HepG2 (cell line): ENCODE measurements at regions not wholly inside any gene's neighbourhood (a gene's known extent, or its start where the extent isn't known, plus 50 kb on each side); places are given as distances from the start of the nearest gene placed in this dataset.

Experiments
- ATAC-seq: fragments of 200-7000 bp; cut with Tn5 transposase; 3 replicates; pipeline ENCODE4 v1.9.1; 2020; ENCODE audit warnings: mild to moderate bottlenecking, moderate library complexity
- BruUV-seq: library from RNA; stranded (reverse); fragments of 400-500 nt; replicated peaks from 2 replicates; lab custom pipeline; 2021; lab: Mats Ljungman, UMichigan
- CTCF ChIA-PET: fragments of 300-600 bp; formaldehyde crosslinking; extraction: SDS; loops from one replicate; lab custom pipeline; 2021; ENCODE audit warnings: low total read pairs, inconsistent platforms, low intra/inter-chr PET ratio; lab: Yijun Ruan, JAX
- POLR2A ChIA-PET: fragments of 350-600 bp; sonication (Branson Sonifier 250); formaldehyde crosslinking; loops from one replicate; lab custom pipeline; 2020; ENCODE audit warnings: antibody characterized with exemption, inconsistent platforms; lab: Yijun Ruan, JAX
- DNase-seq: peaks from one replicate; pipeline ENCODE4 v3.0.0-alpha.2; 2015; ENCODE audit warnings: low spot score
- FAIRE-seq: peaks from 3 replicates; lab custom pipeline; 2011; peaks lifted over from hg19 to GRCh38; lab: Jason Lieb, UNC
- H2AFZ ChIP-seq: one replicate; pipeline ENCODE4 v1.6.1; 2011; ENCODE audit warnings: low read length, inconsistent platforms
- H3K27ac ChIP-seq: fragments of 300-600 bp; 3 replicates; pipeline ENCODE4 v1.8.0; 2011; ENCODE audit warnings: mixed run types, mild to moderate bottlenecking, mixed read lengths, low read length, inconsistent platforms; ENCODE audit not compliant: insufficient read depth; ENCODE audit errors: extremely low read length
- H3K27me3 ChIP-seq, 2 experiments: fragments of 200-600 bp in 1 of 2; 2 replicates in 1 of 2; 3 replicates in 1 of 2; pipeline versions ENCODE4 v1.6.0 to v1.8.0; 2011; ENCODE audit warnings: low read length in 2 of 2, mild to moderate bottlenecking in 2 of 2, moderate library complexity in 2 of 2, inconsistent platforms in 1 of 2; ENCODE audit not compliant: insufficient read depth in 2 of 2, control insufficient read depth in 1 of 2
- H3K36me3 ChIP-seq, 2 experiments: fragments of 200-600 bp in 1 of 2; replicated peaks in 1 of 2; 2 replicates in 1 of 2; 3 replicates in 1 of 2; pipeline versions ENCODE4 v1.5.1 to v1.8.0; 2011; ENCODE audit warnings: low read length in 2 of 2, inconsistent platforms in 1 of 2; ENCODE audit not compliant: insufficient read depth in 2 of 2, control insufficient read depth in 1 of 2
- H3K4me1 ChIP-seq: 2 replicates; pipeline ENCODE4 v1.5.1; 2012; ENCODE audit warnings: low read length, inconsistent platforms; ENCODE audit not compliant: insufficient read depth
- H3K4me2 ChIP-seq: 2 replicates; pipeline ENCODE4 v1.6.0; 2011; ENCODE audit warnings: low read depth, low read length, inconsistent platforms
- H3K4me3 ChIP-seq, 3 experiments: fragments of 200-600 bp in 1 of 3; sonication (generic), shearing (Covaris generic) in 1 of 3; replicated peaks in 1 of 3; 2 replicates each; pipeline ENCODE4 v1.5.1; 2011 to 2016; ENCODE audit warnings: low read length in 3 of 3, inconsistent platforms in 2 of 3, low read depth in 2 of 3, mild to moderate bottlenecking in 2 of 3, control low read depth in 1 of 3, mixed read lengths in 1 of 3; ENCODE audit not compliant: insufficient read depth in 1 of 3
- H3K79me2 ChIP-seq: one replicate; pipeline ENCODE4 v1.6.1; 2011; ENCODE audit warnings: low read length, inconsistent platforms; ENCODE audit not compliant: insufficient read depth
- H3K9ac ChIP-seq: 2 replicates; pipeline ENCODE4 v1.6.0; 2011; ENCODE audit warnings: mild to moderate bottlenecking, low read depth, low read length, inconsistent platforms; ENCODE audit not compliant: insufficient read depth
- H3K9me3 ChIP-seq: 2 replicates; pipeline ENCODE4 v1.5.1; 2012; ENCODE audit warnings: mild to moderate bottlenecking, low read length
- H4K20me1 ChIP-seq: 2 replicates; pipeline ENCODE4 v1.6.0; 2011; ENCODE audit warnings: inconsistent platforms, mild to moderate bottlenecking, low read length, moderate library complexity; ENCODE audit not compliant: insufficient read depth
- GRHL1 ChIP-seq: sonication (generic); formaldehyde crosslinking; conservative IDR thresholded peaks from 2 replicates; pipeline ENCODE4 v1.8.0; 2022; ENCODE audit warnings: missing genetic modification reagents
- HNRNPK ChIP-seq: fragments of 200-400 bp; formaldehyde crosslinking; IDR thresholded peaks from 2 replicates; pipeline ENCODE4 v1.6.1; 2018; ENCODE audit warnings: low read length, low read depth, moderate library complexity, mild to moderate bottlenecking; ENCODE audit not compliant: poor library complexity, severe bottlenecking
- NCOA5 ChIP-seq: sonication (generic); formaldehyde crosslinking; IDR thresholded peaks from 2 replicates; pipeline ENCODE4 v1.4.0; 2020; ENCODE audit warnings: missing genetic modification reagents
- RBM22 ChIP-seq: fragments of 200-400 bp; formaldehyde crosslinking; optimal IDR thresholded peaks from 2 replicates; pipeline ENCODE3; 2017; ENCODE audit warnings: mild to moderate bottlenecking, low read length, moderate library complexity
- RORA ChIP-seq: sonication (generic); formaldehyde crosslinking; IDR thresholded peaks from 2 replicates; pipeline ENCODE4 v1.5.0; 2020; ENCODE audit warnings: mild to moderate bottlenecking, missing genetic modification reagents, moderate library complexity
- TIGD3 ChIP-seq: sonication (generic); formaldehyde crosslinking; IDR thresholded peaks from 2 replicates; pipeline ENCODE4 v1.5.1; 2020; ENCODE audit warnings: mild to moderate bottlenecking, missing genetic modification reagents, borderline replicate concordance
- ZNF644 ChIP-seq: IDR thresholded peaks from 2 replicates; pipeline ENCODE4 v1.6.1; 2016; ENCODE audit warnings: low read depth
- ZNF720 ChIP-seq: sonication (generic); formaldehyde crosslinking; IDR thresholded peaks from 2 replicates; pipeline ENCODE4 v1.4.0; 2020; ENCODE audit warnings: missing genetic modification reagents
- WGBS: methylation state at CpG from one replicate; pipeline ENCODE4 v1.1.6; 2017; ENCODE audit warnings: low lambda C conversion rate; 5-methylcytosine and 5-hydroxymethylcytosine counted together
- in situ Hi-C: cut with HindIII; loops from 2 replicates; pipeline ENCODE4 v1.10.0; 2017; ENCODE audit warnings: low pct_unique_long_range_greater_than_20kb; ENCODE audit not compliant: extremely low pct_ligation_motif_present
- intact Hi-C: fragments of 100-400 bp; cut with micrococcal nuclease; formaldehyde crosslinking; loops from one replicate; pipeline ENCODE4 v1.10.0; 2022; ENCODE audit not compliant: unreplicated experiment
- TF ChIP-seq, protein P1 (sequence below): sonication (generic); formaldehyde crosslinking; IDR thresholded peaks from 2 replicates; pipeline ENCODE4 v1.4.0; 2020; ENCODE audit warnings: mild to moderate bottlenecking, missing genetic modification reagents
- TF ChIP-seq, protein P2 (sequence below): sonication (generic); formaldehyde crosslinking; IDR thresholded peaks from 2 replicates; pipeline ENCODE4 v1.4.0; 2020; ENCODE audit warnings: missing genetic modification reagents

DNA sequence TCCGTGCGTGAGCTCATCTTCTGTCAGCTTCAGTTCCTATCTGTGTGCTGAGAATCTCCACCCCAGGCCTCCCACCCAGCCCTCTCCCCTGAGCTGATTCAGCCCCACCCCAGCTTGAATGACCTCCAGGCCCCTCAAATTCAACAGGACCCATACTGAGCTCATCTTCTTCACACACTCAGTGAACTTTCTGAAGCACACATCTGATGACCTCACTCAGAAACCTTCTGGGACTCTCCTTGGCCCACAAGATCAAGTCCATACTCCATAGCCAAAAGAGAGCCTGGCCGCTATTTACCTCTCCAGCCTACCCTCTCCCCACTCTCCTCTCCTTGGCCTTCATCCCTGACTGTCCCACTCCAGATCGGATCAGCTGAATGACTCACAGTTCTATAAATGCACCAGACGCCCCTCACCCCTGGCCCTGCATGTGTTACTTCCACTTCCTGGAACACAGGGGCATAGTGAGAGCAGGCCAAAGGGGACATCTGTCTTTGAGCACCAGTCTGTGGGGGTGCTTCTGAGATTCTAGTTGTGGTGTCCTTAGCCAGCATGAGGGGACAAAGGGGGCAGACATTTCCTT, 62.5 kb downstream of the PJA1 start:
- no peaks in the 10 kb centered on the region for H3K79me2 ChIP-seq
- H3K27ac ChIP-seq = no peak overlapping the region
- no peak overlapping the region for H3K4me3 ChIP-seq
- CTCF ChIA-PET = no interaction called here
- H3K9me3 ChIP-seq = no peaks in the 10 kb centered on the region
- in situ Hi-C loops = no loop called here
- intact Hi-C loops = no loop called here
- H3K9ac ChIP-seq = no peak overlapping the region
- no peaks in the 10 kb centered on the region for H3K4me1 ChIP-seq
- DNase-seq = no peak
- H3K4me2 ChIP-seq = no peak overlapping the region
- FAIRE-seq = no peak
- H3K27me3 ChIP-seq = no peaks in the 10 kb centered on the region
- no peak for ATAC-seq
- BruUV-seq = no TSS peak
- POLR2A ChIA-PET = no interaction called here
- no peaks in the 10 kb centered on the region for H3K36me3 ChIP-seq
- WGBS = 37% methylated on average over 5 of the region's 5 CpGs
- no peaks in the 10 kb centered on the region for H4K20me1 ChIP-seq
- H2AFZ ChIP-seq = no peak overlapping the region
- TF ChIP-seq TIGD3 (CRISPR knock-in tag) (no peak), NCOA5 (CRISPR knock-in tag) (no peak), RBM22 (no peak), HNRNPK (no peak), GRHL1 (CRISPR knock-in tag) (no peak), ZNF720 (CRISPR knock-in tag) (no peak), RORA (no peak), ZNF644 (CRISPR knock-in tag) (no peak)
- TF ChIP-seq, protein P1, sequence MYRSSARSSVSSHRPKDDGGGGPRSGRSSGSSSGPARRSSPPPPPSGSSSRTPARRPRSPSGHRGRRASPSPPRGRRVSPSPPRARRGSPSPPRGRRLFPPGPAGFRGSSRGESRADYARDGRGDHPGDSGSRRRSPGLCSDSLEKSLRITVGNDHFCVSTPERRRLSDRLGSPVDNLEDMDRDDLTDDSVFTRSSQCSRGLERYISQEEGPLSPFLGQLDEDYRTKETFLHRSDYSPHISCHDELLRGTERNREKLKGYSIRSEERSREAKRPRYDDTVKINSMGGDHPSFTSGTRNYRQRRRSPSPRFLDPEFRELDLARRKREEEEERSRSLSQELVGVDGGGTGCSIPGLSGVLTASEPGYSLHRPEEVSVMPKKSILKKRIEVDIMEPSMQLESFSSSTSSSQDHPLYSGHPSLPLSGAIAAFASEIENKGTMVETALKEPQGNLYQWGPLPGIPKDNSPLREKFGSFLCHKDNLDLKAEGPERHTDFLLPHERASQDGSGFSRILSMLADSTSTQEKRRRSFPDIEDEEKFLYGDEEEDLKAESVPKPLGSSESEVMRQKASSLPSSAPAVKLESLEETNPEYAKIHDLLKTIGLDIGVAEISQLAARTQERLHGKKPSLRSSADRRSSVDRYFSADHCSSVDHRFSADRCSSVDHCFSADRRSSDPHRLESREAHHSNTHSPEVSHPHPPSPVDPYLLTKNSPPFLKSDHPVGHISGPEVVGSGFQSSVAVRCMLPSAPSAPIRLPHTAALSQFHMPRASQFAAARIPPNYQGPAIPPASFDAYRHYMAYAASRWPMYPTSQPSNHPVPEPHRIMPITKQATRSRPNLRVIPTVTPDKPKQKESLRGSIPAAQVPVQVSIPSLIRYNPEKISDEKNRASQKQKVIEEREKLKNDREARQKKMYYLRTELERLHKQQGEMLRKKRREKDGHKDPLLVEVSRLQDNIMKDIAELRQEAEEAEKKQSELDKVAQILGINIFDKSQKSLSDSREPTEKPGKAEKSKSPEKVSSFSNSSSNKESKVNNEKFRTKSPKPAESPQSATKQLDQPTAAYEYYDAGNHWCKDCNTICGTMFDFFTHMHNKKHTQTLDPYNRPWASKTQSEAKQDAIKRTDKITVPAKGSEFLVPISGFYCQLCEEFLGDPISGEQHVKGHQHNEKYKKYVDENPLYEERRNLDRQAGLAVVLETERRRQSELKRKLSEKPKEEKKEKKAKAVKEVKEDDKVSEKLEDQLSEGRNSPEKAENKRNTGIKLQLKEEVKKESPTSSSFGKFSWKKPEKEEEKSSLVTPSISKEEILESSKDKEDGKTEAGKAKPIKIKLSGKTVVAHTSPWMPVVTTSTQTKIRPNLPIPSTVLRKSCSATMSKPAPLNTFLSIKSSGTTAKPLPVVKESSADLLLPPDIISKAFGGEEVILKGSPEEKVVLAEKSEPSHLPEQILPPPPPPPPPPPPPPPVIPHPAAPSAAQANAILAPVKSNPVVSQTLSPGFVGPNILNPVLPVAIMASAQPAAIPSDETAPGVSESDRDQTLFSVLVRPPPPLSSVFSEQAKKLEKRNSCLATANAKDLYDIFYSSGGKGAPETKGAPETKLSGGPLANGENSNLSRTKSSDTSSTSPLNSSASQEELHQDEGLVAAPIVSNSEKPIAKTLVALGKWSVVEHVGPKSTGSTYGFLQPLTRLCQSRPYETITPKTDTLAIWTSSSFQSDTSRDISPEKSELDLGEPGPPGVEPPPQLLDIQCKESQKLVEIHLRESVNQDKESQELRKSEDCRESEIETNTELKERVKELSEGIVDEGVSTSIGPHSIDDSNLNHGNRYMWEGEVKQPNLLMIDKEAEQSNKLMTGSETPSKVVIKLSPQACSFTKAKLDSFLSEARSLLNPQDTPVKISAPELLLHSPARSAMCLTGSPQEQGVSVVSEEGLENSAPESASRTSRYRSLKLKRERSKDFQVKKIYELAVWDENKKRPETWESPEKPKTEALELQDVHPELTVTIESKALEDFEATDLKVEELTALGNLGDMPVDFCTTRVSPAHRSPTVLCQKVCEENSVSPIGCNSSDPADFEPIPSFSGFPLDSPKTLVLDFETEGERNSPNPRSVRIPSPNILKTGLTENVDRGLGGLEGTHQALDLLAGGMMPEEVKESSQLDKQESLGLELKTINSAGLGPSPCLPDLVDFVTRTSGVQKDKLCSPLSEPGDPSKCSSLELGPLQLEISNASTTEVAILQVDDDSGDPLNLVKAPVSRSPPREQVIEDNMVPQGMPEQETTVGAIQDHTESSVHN (CRISPR knock-in tag) = no peak
- TF ChIP-seq, protein P2, sequence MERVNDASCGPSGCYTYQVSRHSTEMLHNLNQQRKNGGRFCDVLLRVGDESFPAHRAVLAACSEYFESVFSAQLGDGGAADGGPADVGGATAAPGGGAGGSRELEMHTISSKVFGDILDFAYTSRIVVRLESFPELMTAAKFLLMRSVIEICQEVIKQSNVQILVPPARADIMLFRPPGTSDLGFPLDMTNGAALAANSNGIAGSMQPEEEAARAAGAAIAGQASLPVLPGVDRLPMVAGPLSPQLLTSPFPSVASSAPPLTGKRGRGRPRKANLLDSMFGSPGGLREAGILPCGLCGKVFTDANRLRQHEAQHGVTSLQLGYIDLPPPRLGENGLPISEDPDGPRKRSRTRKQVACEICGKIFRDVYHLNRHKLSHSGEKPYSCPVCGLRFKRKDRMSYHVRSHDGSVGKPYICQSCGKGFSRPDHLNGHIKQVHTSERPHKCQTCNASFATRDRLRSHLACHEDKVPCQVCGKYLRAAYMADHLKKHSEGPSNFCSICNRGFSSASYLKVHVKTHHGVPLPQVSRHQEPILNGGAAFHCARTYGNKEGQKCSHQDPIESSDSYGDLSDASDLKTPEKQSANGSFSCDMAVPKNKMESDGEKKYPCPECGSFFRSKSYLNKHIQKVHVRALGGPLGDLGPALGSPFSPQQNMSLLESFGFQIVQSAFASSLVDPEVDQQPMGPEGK (CRISPR knock-in tag) = no peak
